ENCODE measurements at regions not wholly inside any gene's neighbourhood (a gene's known extent, or its start where the extent isn't known, plus 50 kb on each side); places are given as distances from the start of the nearest gene placed in this dataset.

GRCh38 chr6:131372535-131372934 is 200.5 kb upstream of the ARG1 start:
- Histone ChIP-seq H4K20me1 (replicated peaks in 1 of 2; ENCODE audit: control insufficient read depth in 1 of 2, insufficient read depth in 2 of 2, low read length in 2 of 2) (no peaks in the 10 kb centered on the region), H3K79me2 (ENCODE audit: control insufficient read depth in 1 of 2, insufficient read depth in 2 of 2, low read length in 2 of 2) (no peaks in the 10 kb centered on the region), H3K27me3 (replicated peaks in 1 of 4; ENCODE audit: control insufficient read depth in 3 of 4, extremely low read depth in 1 of 4, insufficient read depth in 3 of 4, low read length in 3 of 4) (no peaks in the 10 kb centered on the region), H3K79me1 (ENCODE audit: low read depth, low read length) (no peaks in the 10 kb centered on the region), H3K4me1 (replicated peaks in 1 of 4; ENCODE audit: control insufficient read depth in 3 of 4, insufficient read depth in 4 of 4, low read length in 3 of 4) (peaks cover 0 to 5% (median 1%) of the 10 kb centered on the region in 4 experiments; a peak in 2 of 7 replicates), H2BK12ac (ENCODE audit: low read depth, low read length) (no peak overlapping the region), H2BK5ac (ENCODE audit: low read depth, low read length) (no peak overlapping the region), H3K36me3 (ENCODE audit: control insufficient read depth in 2 of 4, insufficient read depth in 4 of 4, low read length in 3 of 4) (no peaks in the 10 kb centered on the region), H3K9me3 (ENCODE audit: insufficient read depth in 2 of 2, low read depth in 1 of 2, low read length in 1 of 2) (0 out of 4 replicates have a peak, but pooled peaks cover 0 to 3% of the 10 kb centered on the region in 2 experiments), H3K14ac (ENCODE audit: insufficient read length) (no peak overlapping the region), H3K18ac (ENCODE audit: extremely low read depth, low read length) (no peak overlapping the region), H3K4ac (replicated peaks; ENCODE audit: insufficient read length, low read depth, low read length) (no peak overlapping the region), H3K4me2 (ENCODE audit: insufficient read depth in 1 of 2, low read depth in 2 of 2, low read length in 2 of 2) (no peak overlapping the region), H2AFZ (ENCODE audit: low read length) (no peak overlapping the region), H4K8ac (ENCODE audit: extremely low read depth, insufficient read depth, low read length) (no peak overlapping the region), H2BK120ac (replicated peaks; ENCODE audit: low read depth, low read length) (no peak overlapping the region), H3K4me3 (ENCODE audit: extremely low read depth in 1 of 4, insufficient read depth in 2 of 4, low read depth in 3 of 4, low read length in 4 of 4) (no peak overlapping the region), H3K56ac (replicated peaks; ENCODE audit: insufficient read length, low read depth, low read length) (no peak overlapping the region), H2AK5ac (ENCODE audit: low read depth, low read length) (no peak overlapping the region), H2BK15ac (ENCODE audit: low read length) (no peak overlapping the region), H3K23ac (ENCODE audit: insufficient read length) (no peak overlapping the region), H3K9ac (replicated peaks in 1 of 4; ENCODE audit: extremely low read depth in 1 of 4, low read depth in 3 of 4, low read length in 3 of 4) (no peak overlapping the region), H4K91ac (replicated peaks; ENCODE audit: insufficient read length, low read length) (no peak overlapping the region), H4K5ac (ENCODE audit: insufficient read length, low read depth, low read length) (no peak overlapping the region), H2BK20ac (ENCODE audit: low read length) (no peak overlapping the region), H3K23me2 (ENCODE audit: low read depth, low read length) (no peaks in the 10 kb centered on the region), H3K27ac (ENCODE audit: low read depth, low read length) (no peak overlapping the region)
- FAIRE-seq (no peak), DNase-seq (ENCODE audit: low read depth in 1 of 2, low spot score in 2 of 2) (no peak)
- ChIA-PET POLR2A (ENCODE audit: partially characterized antibody) (no interaction called here), CTCF (ENCODE audit: partially characterized antibody) (interaction anchor here (0.9 to 1.3 kb wide), 2 partner anchors 84 to 190 kb away, joined by 3 to 4 read pairs; no protein-coding TSS in a partner anchor)
- TF ChIP-seq CHD7 (IDR thresholded peaks at IDR 0.05; ENCODE audit: insufficient replicate concordance, low read length) = no peak
- WGBS, 2 experiments (ENCODE audit: extremely low coverage in 1 of 2, insufficient coverage in 1 of 2, insufficient read length in 1 of 2, insufficient replicate concordance in 2 of 2, low coverage in 1 of 2, low lambda C conversion rate in 2 of 2, missing lambda C conversion rate in 1 of 2) = 90% methylated on average over 5 of the region's 5 CpGs; no CpG with 5 or more reads in 1 of the 2 experiments
